Cardiac septum (tissue), 1 donor: ENCODE measurements at regions not wholly inside any gene's neighbourhood (a gene's known extent, or its start where the extent isn't known, plus 50 kb on each side); places are given as distances from the start of the nearest gene placed in this dataset.

Experiments
- DNase-seq: peaks from one replicate; pipeline ENCODE4 v3.0.0-alpha.2; 2020; ENCODE audit warnings: low spot score
- intact Hi-C: fragments of 100-400 bp; cut with DNase I; formaldehyde crosslinking; loops from one replicate; pipeline ENCODE4 v1.14.0; 2022
- donor health status: DM: no; HTN: no; CAD: no.

DNA sequence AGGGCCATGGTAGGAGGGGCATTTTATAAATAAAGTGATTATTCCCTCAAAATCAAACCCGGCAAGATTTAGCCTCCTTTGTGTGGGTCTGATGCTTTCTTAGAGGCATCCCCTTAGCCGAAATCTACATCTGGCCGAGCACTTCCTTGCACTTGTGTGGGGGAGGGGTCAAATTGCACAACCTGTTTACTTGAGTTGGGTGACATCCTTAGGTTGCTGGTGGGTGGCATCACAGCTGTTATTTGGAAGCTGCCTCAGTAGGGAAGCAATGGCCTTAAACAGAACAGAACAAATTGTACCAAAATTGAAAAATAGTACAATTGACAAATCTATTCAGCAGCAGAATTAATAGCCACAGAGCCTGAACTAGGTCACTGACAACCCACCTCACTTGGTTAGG, 546.1 kb downstream of the SNAPC1 start:
- DNase-seq = no peak
- intact Hi-C loops = no loop called here

DNA sequence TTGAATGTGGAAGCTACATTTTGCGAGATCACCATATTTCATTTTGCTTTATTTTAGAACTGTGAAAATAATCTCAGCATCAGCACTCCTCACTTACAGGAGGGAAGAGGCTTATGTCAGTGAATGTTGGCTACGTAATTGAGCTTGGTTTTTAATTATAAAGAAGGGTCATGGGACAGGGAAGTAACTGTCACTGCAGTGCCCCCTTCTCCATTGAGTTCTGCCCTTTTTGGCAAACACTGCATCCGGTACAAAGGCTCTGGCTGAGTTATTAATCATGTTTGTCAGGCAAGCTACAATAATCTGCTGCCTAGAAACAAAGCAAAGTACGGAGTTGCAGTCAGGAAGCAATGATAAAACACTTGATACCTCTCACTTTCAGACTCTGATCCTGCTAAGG, 546.7 kb downstream of the SNAPC1 start:
- intact Hi-C loops = no loop called here

DNA sequence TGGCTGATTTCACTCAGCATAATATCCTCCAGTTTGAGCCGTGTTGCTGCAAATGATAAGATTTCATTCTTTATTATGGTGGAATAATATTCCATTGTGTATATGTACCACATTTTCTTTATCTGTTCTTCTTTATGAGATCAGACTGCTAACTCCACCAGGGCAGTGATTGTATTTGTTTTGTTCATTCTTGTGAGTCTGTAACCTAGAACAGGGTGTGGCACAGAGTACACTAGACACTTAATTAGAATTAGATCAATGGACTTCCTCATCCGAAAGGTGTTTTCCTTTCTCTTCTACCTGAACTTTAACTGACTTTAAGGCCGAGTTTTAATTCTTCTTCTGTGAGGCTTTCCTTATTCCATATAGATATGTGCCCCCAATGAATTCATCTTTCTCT, 551.0 kb downstream of the SNAPC1 start:
- no peak for DNase-seq

More for the DNA sequence above, 546.7 kb downstream of the SNAPC1 start:
- DNase-seq = no peak

DNA sequence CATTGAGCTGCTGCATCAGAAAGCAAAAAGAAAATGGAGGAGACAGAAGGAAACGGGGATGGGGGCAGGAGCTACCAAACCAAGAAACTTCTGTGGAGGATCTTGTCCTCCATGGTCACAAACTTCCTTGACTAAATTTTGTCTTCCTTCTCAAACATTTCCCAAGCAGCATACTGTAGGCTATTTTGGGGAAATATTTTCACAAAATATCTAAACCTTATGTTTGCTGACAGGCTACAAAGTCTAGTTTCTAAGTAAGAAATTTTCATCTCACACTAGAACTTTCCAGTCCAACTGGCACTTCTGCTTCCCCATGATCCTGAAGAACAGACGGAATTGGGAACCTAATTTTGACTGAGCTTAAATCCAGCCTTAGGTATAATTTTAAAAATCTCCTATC, 552.0 kb downstream of the SNAPC1 start:
- intact Hi-C loops = no loop called here

More for the DNA sequence above, 551.0 kb downstream of the SNAPC1 start:
- intact Hi-C loops = no loop called here

DNA sequence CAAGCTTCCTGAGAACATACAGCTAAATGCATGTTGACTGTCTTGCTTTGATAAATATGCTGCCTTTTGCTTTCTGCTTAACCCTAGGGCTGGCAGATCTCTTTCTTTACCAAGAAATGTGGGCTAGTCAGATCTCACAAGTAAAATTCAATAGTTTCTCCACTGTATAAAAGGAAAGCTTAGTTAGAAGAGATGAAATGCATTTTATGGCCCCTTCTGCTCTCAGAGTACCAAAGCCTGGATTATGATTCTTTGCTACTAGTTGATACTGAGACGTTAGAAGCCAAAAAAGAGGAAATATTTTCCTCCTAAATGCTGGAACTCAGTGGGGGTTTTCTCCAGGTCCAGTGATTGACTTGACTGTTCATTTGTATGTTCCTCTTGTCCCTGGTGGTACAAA, 552.7 kb downstream of the SNAPC1 start:
- no peak for DNase-seq
- intact Hi-C loops = no loop called here

More for the DNA sequence above, 552.0 kb downstream of the SNAPC1 start:
- DNase-seq = no peak

DNA sequence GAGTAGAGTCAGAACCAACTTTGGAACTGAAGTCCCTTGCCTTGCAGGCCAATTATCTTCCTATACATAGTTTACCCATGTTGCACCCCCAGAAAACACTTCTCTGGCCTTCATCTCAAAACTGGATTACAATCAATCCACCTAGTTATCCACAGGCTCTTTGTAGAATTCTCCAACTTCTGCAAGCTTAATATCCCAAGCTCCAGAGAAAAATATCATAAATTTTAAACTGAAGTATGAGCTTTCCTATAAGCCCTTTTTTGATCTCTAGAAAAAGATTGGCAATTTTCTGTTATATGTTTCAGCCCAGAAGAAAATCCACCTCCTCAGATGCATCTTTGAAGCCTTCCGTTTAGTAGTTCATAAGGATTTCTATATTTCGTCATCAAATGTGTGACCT, 553.4 kb downstream of the SNAPC1 start:
- intact Hi-C loops = no loop called here
- DNase-seq = no peak

DNA sequence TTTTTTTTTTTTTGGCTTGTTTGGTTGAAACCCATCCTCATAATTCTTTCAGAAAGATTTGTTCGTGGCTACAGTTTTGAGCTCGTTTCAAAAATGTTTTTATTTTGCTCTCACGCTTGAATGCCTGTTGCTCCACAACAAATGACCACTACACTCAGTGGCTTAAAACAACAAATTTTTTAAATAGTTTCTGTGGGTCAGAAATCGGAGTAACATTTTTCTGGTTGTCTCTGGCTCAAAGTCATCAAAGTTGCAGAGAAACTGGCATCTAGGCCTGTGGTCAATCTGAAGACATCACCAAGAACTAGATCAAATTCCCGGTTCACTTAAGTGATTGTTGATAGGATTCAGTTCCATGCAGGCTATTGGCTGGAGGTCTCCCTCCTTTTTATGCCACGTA, 560.0 kb downstream of the SNAPC1 start:
- intact Hi-C loops = no loop called here
- no peak for DNase-seq

DNA sequence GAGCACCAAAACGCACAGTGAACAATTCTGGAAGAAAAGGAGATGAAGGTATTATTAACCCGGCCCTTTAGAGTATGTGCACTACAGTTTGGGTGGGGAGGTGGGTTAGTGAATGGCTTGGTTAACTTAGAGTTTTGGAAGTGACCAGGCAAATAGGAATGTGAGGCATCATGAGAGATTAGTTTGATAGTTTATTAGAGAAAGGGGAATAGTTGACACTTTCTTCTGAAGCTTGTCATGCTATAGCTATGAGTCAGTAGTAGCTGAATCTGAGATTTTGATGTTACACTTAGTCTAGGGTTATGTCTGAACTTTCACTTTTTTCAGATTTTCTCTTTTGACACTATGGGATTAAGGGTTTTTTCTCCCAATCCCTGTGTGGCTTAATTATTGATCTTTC, 567.2 kb downstream of the SNAPC1 start:
- no peak for DNase-seq
- intact Hi-C loops = no loop called here

DNA sequence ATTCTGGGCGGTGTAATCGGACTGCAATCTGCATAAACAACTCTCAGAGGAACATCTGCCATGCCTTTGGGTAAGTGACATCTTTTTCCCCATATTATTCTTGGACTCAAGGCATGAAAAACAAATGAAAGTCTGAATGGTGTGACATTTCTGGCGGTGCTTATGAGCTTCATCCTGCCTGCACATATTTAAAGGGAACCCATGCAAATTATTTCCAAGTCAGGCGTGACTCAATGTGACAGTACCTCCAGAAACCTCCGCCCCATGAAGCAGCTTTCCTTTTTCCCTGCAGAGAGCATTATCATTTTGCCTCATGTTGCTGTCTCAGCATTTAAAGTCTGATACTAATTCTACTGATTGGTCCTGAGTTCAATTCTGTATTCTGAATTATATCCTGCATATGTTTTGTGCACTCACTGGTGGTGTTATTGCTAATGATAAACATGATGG, 585.4 kb downstream of the SNAPC1 start:
- DNase-seq = no peak
- intact Hi-C loops = no loop called here

DNA sequence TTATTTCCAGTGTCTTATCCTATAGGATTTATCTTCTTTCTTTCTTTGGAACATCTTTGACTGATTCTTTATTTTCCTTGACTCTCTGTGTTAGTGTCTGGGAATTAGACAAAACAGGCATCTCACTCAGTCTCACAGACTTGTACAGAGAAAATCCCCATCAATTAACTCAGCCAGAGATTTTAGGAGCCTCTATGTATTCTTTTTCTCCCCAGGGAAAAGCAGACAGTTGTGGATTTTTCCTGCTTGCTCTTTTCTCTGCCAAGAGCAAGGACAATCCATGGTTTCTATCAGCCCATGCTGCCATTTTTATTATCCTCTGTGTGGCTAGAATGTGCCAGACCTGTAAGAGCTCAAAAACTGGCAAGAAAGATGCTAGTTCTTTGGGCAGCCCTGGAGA, 595.1 kb downstream of the SNAPC1 start:
- intact Hi-C loops = no loop called here
- DNase-seq = no peak

DNA sequence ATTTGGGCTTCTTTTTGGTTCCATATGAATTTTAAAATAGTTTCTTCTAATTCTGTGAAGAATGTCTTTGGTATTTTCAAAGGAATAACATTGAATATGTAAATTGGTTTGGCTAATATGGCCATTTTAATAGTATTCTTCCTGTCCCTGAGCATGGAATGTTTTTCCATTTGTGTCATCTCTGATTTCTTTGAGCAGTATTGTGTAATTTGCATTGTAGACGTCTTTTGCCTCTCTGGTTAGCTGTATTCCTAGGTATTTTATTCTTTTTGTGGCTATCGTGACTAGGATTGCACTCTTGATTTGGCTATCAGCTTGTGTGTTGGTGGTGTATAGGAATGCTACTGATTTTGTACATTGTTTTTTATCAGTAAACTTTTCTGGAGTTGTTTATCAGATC, 601.9 kb downstream of the SNAPC1 start:
- no peak for DNase-seq
- intact Hi-C loops = no loop called here

DNA sequence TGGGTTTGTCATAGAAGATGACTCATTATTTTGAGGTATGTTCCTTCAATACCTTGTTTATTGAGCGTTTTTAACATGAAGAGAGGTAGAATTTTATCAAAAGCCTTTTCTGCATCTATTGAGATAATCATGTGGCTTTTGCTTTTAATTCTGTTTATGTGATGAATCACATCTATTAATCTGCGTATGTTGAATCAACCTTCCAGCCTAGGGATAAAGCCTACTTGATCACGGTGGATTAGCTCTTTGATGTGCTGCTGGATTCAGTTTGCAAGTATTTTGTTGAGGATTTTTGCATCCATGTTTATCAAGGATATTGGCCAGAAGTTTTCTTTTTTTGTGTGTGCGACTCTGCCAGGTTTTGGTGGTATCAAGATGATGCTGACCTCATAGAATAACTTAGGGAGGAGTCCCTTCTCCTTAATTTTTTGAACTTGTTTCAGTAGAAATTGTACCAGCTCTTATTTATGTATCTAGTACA, 602.6 kb downstream of the SNAPC1 start:
- intact Hi-C loops = no loop called here
- DNase-seq = no peak

DNA sequence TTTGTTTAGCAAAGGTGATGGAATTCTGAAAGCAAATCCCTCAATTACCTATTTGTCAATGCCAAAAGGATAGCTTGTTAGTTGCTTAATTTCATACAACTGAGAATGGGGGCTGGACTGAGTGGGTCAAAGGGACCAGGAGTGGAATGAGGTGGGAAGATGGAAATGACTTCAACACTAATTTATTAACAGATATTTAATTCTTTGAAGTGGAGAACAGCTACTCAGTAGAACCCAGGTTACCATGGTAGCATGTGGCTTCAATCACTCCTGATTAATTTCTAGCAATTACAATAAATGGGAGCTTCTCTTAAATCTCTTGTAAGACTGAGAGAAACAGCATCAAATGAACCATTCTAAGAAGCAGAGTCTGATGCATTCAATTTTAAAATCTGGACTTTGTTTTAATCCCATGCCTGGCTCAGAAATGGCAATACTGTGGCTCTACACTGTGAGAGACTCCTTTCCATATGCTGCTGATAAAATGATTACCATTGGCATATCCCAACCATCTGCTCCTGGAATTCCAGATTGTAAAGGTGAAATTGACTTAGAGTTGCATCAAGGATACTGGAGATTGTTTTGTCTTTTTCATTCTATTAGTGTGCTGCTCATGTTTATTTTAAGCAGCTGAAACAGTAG, 607.8 kb downstream of the SNAPC1 start:
- no peak for DNase-seq
- intact Hi-C loops = no loop called here

DNA sequence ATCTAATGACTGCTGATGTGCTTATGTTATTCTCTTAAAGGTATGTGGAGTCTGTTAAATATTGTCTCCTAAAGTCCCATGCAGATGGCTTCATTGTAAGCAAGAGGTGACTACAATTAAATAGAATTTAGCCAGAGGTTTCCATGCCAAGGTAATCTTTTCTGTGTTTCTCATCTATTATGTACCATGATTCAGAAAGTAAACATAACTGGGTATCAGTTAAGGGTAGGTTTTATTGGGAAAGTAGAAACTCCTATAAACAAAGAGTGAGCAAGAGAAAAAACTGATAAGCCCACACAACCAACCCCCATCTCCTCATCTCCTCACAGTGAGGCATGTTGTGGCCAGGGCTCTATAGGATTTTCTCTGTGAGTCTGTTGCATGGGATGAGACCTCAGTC, 611.7 kb downstream of the SNAPC1 start:
- intact Hi-C loops = no loop called here
- no peak for DNase-seq

DNA sequence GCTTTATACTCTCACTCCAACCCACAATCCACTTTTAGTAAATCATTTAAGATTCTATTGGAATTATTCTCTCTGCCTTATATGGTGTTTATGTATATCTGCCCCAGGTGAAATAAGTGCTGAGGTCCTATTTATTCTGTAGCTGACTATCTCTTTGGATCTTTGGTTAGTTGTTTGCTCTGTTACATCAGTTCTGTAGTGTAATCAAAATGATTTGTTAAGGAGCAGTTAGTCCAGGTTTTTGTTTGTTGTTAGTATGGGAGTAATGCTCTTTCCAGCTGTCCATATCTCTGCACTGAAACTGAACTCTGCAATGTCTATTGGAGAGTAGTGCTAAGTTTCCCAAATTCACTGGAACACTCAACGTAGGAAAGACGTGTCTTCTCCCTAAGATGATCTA, 615.8 kb downstream of the SNAPC1 start:
- DNase-seq = no peak
- intact Hi-C loops = no loop called here

DNA sequence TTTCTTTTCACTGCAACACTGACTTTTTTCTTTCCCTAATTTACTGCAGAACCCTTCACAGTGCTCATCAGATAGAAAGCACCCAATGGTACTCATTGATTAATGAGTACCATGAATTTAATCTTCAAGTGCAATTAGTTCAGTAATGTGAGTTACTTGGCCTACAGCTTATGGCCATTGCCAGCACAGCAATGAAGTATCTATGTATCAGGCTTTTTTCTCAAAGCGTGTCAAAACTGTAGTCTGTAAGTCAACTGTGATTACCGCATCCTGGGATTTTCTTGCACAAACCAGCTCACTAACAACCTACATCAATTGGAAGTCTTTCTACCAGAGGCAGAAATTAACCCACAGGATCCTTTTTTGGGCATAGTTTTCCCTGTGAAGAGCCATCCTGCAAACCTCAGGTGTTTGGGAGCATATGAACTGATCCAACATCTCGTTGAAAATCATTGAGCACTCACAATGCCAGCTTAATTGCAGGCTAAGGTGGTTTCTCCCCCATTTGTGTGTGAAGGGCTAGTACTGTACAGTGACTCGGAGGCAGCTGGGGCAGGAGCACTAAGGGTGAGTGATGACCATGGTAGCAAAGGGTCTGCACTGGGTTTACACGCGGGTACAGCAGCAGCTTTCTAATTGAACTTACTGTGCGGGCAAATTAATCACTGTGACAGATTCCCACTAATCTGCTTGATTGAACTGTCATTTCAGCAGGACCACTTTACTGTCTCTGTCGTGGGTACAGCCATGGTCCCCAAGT, 619.3 kb downstream of the SNAPC1 start:
- intact Hi-C loops = no loop called here
- no peak for DNase-seq

DNA sequence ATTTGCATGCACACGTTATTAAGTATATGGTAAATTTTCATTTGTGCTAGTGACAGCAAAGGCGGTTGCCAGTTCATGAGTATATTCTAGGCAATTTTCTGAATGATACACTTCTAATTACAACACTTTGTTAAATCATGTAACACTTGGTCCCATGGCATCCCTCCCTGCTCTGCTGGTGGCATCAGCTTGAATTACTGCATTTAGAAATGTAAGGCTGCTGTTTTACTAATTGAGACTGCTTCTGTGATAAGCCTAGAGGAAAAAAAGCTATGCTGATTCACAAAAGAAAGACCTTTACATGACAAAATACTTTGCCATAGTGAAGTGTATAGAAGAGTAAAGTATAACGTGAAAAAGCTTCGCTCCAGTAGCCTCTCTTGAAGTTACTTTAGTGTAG, 636.1 kb downstream of the KCNH5 start:
- no peak for DNase-seq
- intact Hi-C loops = no loop called here

DNA sequence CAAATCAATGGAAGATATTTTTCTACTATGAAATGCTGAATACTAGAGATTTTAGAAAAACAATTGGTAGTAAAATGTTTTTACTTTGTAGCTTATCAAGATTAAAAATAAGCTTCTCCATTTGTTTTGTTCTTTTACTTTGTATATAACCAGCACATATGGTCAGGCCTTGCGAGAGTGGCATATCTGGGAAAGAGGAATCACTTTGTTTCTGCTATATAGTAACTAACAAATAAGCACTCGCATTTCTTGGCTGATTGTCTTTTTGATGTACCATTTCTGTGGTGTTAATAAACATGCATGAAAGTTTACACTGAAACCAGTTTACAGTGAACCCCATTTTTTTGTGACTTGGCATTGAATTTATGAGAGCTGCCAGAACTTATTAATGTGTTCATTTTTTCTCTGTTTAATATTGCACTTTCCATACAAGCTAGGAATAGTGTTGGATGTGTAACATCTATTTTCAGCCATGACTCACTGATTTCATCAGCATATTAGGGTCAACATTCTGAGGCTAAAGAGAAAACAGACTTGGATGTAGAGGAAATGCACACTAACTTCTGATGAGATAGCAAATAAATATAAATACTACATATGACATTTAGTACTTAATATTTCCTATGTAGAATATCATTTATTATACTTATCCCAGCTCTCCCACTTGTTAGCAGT, 635.5 kb downstream of the KCNH5 start:
- intact Hi-C loops = no loop called here
- no peak for DNase-seq

DNA sequence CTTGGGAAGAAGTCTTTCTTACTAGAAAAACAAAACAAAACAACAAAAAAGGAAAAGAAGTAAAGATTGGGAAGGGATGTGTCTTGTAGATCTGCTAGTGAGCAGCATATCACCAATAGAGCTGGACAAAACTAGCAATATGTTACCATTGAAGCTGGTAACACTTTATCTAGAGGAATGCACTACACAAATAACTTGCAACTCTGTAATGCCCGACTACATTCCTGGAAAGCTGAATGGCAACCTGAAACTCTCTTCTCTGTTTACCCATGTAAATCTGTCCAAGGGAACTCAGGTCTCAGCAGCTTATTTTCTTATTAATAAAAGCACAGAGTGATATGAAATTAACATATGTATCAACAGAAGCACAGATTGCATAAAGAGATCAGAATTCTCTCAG, 624.4 kb downstream of the KCNH5 start:
- intact Hi-C loops = no loop called here
- no peak for DNase-seq

DNA sequence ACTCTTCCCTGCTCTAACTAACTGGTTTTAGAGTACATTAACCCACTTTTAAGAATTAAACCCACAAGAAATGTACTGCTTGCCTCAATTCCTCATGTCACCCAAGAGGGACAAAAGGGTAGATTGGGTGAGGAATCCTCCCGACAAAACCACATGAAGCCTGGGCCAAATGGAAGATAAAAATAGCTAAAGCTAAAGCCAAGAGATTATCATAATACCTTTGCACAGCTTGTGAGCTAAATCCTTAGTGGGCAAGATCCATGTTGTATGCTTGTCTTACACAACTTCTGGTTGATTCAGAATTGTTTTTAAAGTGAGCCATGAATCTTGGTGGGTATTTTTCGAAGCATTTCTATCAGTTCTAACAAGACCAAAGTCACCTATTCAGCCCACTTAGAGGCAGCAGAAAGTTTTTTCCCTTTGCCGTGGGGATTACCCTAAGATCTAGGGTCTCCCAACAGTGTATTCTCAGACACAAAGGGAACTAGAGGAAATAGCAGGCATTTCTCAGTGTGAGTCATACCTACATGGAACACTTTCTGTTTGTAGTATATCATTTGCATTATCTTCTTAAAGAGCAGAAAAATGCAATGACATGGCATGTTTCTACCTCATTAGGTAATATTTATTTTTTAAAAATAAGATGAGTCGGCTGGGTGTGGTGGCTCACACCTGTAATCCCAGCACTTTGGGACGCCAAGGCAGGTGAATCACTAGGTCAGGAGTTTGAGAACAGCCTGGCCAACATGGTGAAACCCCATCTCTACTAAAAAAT, 616.6 kb downstream of the KCNH5 start:
- no peak for DNase-seq
- intact Hi-C loops = no loop called here
